ENCODE measurements at regions not wholly inside any gene's neighbourhood (a gene's known extent, or its start where the extent isn't known, plus 50 kb on each side); places are given as distances from the start of the nearest gene placed in this dataset.

GRCh38 chr2:187956906-187957534 lies 334.7 kb upstream of the GULP1 start:
- TF ChIP-seq POLR2A (IDR thresholded peaks at IDR 0.05; ENCODE audit: extremely low read depth, insufficient read length) = no peak
- no peak for TF ChIP-seq CTCF (IDR thresholded peaks at IDR 0.05; ENCODE audit: low read depth, low read length)

Data from NB4 (cell line).